WTC11 (cell line): ENCODE measurements at regions not wholly inside any gene's neighbourhood (a gene's known extent, or its start where the extent isn't known, plus 50 kb on each side); places are given as distances from the start of the nearest gene placed in this dataset.

Source experiments
- ATAC-seq: fragments of 200-7000 bp; cut with Tn5 transposase; 2 replicates; pipeline ENCODE4 v1.10.0; 2021; ENCODE audit warnings: mild to moderate bottlenecking, moderate library complexity
- CTCF ChIA-PET: fragments of 300-600 bp; sonication (Branson Sonifier 250); formaldehyde crosslinking; loops from one replicate; lab custom pipeline; 2021; ENCODE audit warnings: antibody characterized with exemption; lab: Charles Lee
- POLR2A ChIA-PET: fragments of 350-600 bp; sonication (Branson Sonifier 250); formaldehyde crosslinking; loops from one replicate; lab custom pipeline; 2021; ENCODE audit warnings: antibody characterized with exemption; lab: Charles Lee
- DNase-seq: peaks from one replicate; pipeline ENCODE4 v3.0.0; 2021; ENCODE audit warnings: low spot score
- H3K27ac Mint-ChIP-seq: 2 replicates; pipeline ENCODE4 v1.8.0; 2021; ENCODE audit warnings: mixed read lengths
- H3K27me3 Mint-ChIP-seq: 2 replicates; pipeline ENCODE4 v1.8.0; 2021; ENCODE audit warnings: low read depth, mild to moderate bottlenecking, moderate library complexity, mixed read lengths
- H3K36me3 Mint-ChIP-seq: 2 replicates; pipeline ENCODE4 v1.8.0; 2021; ENCODE audit warnings: mixed read lengths
- H3K4me1 Mint-ChIP-seq: 2 replicates; pipeline ENCODE4 v1.8.0; 2022; ENCODE audit warnings: mixed read lengths
- H3K4me3 Mint-ChIP-seq: 2 replicates; pipeline ENCODE4 v1.8.0; 2021; ENCODE audit warnings: mild to moderate bottlenecking, moderate library complexity, mixed read lengths
- H3K9me3 Mint-ChIP-seq: 2 replicates; pipeline ENCODE4 v1.8.0; 2021; ENCODE audit warnings: mixed read lengths
- AR ChIP-seq: fragments of 250-450 bp; sonication (Bioruptor Pico); IDR thresholded peaks from 2 replicates; pipeline ENCODE4 v1.9.0; 2021; ENCODE audit warnings: mild to moderate bottlenecking
- ARID4B ChIP-seq: sonication (generic); formaldehyde crosslinking; IDR thresholded peaks from 2 replicates; pipeline ENCODE4 v1.8.0; 2023; ENCODE audit warnings: missing genetic modification reagents, mild to moderate bottlenecking, borderline replicate concordance
- ATF1 ChIP-seq: sonication (generic); formaldehyde crosslinking; IDR thresholded peaks from 2 replicates; pipeline ENCODE4 v1.8.1; 2023; ENCODE audit warnings: mild to moderate bottlenecking, moderate library complexity, missing genetic modification reagents
- ATF2 ChIP-seq: sonication (generic); formaldehyde crosslinking; IDR thresholded peaks from 2 replicates; pipeline ENCODE4 v1.8.1; 2022; ENCODE audit warnings: low read depth, missing genetic modification reagents, borderline replicate concordance
- ELF4 ChIP-seq: sonication (generic); formaldehyde crosslinking; IDR thresholded peaks from 2 replicates; pipeline ENCODE4 v1.8.1; 2022; ENCODE audit warnings: low read depth, mild to moderate bottlenecking, moderate library complexity, missing genetic modification reagents
- KAT7 ChIP-seq: sonication (generic); formaldehyde crosslinking; IDR thresholded peaks from 2 replicates; pipeline ENCODE4 v1.8.1; 2023; ENCODE audit warnings: missing genetic modification reagents, mild to moderate bottlenecking, borderline replicate concordance
- RORB ChIP-seq: fragments of 250-450 bp; sonication (Bioruptor Pico); IDR thresholded peaks from 2 replicates; pipeline ENCODE4 v1.9.0; 2021; ENCODE audit warnings: mild to moderate bottlenecking
- TEAD1 ChIP-seq: sonication (generic); formaldehyde crosslinking; IDR thresholded peaks from 2 replicates; pipeline ENCODE4 v1.8.0; 2022; ENCODE audit warnings: mild to moderate bottlenecking, missing genetic modification reagents
- ZBTB21 ChIP-seq: sonication (generic); formaldehyde crosslinking; IDR thresholded peaks from 2 replicates; pipeline ENCODE4 v1.8.1; 2023; ENCODE audit warnings: mild to moderate bottlenecking, missing genetic modification reagents, borderline replicate concordance
- ZMAT4 ChIP-seq: fragments of 250-450 bp; sonication (Bioruptor Pico); IDR thresholded peaks from 2 replicates; pipeline ENCODE4 v1.9.0; 2021; ENCODE audit warnings: mild to moderate bottlenecking
- ZNF317 ChIP-seq: sonication (generic); formaldehyde crosslinking; IDR thresholded peaks from 2 replicates; pipeline ENCODE4 v1.8.1; 2023; ENCODE audit warnings: low read depth, mild to moderate bottlenecking, moderate library complexity, missing genetic modification reagents, borderline replicate concordance
- ZNF671 ChIP-seq: fragments of 250-450 bp; sonication (Bioruptor Pico); IDR thresholded peaks from 2 replicates; pipeline ENCODE4 v1.8.0; 2021; ENCODE audit warnings: mild to moderate bottlenecking
- TF ChIP-seq, protein P1 (sequence below): sonication (generic); formaldehyde crosslinking; IDR thresholded peaks from 2 replicates; pipeline ENCODE4 v1.8.1; 2022; ENCODE audit warnings: mild to moderate bottlenecking, missing genetic modification reagents, moderate library complexity, borderline replicate concordance
- TF ChIP-seq, protein P2 (sequence below): sonication (generic); formaldehyde crosslinking; IDR thresholded peaks from 2 replicates; pipeline ENCODE4 v1.8.1; 2023; ENCODE audit warnings: mild to moderate bottlenecking, missing genetic modification reagents, borderline replicate concordance
- TF ChIP-seq, protein P3 (sequence below): sonication (generic); formaldehyde crosslinking; IDR thresholded peaks from 2 replicates; pipeline ENCODE4 v1.8.0; 2022; ENCODE audit warnings: mild to moderate bottlenecking, missing genetic modification reagents

DNA sequence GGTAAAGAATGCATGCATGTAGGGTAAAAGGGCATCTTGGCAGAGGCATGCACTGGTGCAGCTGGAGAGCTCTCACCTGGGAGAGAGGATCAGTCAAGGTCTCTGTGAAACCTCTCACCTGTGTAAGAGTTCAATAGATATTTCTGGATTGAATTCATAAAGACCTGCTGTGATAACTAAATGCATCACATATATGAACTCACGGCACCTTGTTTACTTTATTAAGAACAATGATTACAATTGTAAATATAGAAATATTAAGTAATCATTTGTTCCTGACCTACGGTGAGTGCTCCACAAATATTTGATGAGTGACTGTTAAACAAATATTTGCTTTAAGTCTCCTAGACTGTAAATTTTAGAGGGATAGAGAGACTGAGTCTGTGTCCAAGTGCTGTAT is 85.9 kb upstream of the PAQR3 start:
- Mint-ChIP-seq H3K4me1 (no peaks in the 10 kb centered on the region), H3K27ac (no peak overlapping the region), H3K9me3 (peaks cover 3% of the 10 kb centered on the region), H3K4me3 (no peak overlapping the region), H3K36me3 (no peaks in the 10 kb centered on the region), H3K27me3 (no peaks in the 10 kb centered on the region)
- POLR2A ChIA-PET = no interaction called here
- TF ChIP-seq ARID4B (CRISPR knock-in tag) = no peak
- DNase-seq (no peak), ATAC-seq (no peak)
- CTCF ChIA-PET = no interaction called here

GRCh38 chr4:79023799-79024770 is 84.8 kb upstream of the PAQR3 start:
- Mint-ChIP-seq H3K27ac (no peak overlapping the region; the same call in 1 of the 2 replicates), H3K4me3 (no peak overlapping the region), H3K4me1 (no peaks in the 10 kb centered on the region), H3K27me3 (no peaks in the 10 kb centered on the region), H3K9me3 (peaks cover 6% of the 10 kb centered on the region), H3K36me3 (no peaks in the 10 kb centered on the region)
- CTCF ChIA-PET = interaction anchor here (0.6 kb wide), 2 partner anchors 17 to 59 kb away, joined by 4 read pairs; no protein-coding TSS in a partner anchor
- POLR2A ChIA-PET = interaction anchor here (1.1 kb wide), 1 partner anchor 39 kb away, joined by 3 read pairs; no protein-coding TSS in a partner anchor
- no peak for ATAC-seq
- no peak for DNase-seq
- TF ChIP-seq, protein P1, sequence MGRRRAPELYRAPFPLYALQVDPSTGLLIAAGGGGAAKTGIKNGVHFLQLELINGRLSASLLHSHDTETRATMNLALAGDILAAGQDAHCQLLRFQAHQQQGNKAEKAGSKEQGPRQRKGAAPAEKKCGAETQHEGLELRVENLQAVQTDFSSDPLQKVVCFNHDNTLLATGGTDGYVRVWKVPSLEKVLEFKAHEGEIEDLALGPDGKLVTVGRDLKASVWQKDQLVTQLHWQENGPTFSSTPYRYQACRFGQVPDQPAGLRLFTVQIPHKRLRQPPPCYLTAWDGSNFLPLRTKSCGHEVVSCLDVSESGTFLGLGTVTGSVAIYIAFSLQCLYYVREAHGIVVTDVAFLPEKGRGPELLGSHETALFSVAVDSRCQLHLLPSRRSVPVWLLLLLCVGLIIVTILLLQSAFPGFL (CRISPR knock-in tag) = no peak
- TF ChIP-seq, protein P2, sequence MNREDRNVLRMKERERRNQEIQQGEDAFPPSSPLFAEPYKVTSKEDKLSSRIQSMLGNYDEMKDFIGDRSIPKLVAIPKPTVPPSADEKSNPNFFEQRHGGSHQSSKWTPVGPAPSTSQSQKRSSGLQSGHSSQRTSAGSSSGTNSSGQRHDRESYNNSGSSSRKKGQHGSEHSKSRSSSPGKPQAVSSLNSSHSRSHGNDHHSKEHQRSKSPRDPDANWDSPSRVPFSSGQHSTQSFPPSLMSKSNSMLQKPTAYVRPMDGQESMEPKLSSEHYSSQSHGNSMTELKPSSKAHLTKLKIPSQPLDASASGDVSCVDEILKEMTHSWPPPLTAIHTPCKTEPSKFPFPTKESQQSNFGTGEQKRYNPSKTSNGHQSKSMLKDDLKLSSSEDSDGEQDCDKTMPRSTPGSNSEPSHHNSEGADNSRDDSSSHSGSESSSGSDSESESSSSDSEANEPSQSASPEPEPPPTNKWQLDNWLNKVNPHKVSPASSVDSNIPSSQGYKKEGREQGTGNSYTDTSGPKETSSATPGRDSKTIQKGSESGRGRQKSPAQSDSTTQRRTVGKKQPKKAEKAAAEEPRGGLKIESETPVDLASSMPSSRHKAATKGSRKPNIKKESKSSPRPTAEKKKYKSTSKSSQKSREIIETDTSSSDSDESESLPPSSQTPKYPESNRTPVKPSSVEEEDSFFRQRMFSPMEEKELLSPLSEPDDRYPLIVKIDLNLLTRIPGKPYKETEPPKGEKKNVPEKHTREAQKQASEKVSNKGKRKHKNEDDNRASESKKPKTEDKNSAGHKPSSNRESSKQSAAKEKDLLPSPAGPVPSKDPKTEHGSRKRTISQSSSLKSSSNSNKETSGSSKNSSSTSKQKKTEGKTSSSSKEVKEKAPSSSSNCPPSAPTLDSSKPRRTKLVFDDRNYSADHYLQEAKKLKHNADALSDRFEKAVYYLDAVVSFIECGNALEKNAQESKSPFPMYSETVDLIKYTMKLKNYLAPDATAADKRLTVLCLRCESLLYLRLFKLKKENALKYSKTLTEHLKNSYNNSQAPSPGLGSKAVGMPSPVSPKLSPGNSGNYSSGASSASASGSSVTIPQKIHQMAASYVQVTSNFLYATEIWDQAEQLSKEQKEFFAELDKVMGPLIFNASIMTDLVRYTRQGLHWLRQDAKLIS (CRISPR knock-in tag) = no peak
- no peak for TF ChIP-seq ZNF317 (CRISPR knock-in tag)
- TF ChIP-seq AR = no peak
- no peak for TF ChIP-seq ZNF671 (CRISPR knock-in tag)
- TF ChIP-seq ELF4 (CRISPR knock-in tag) = no peak
- TF ChIP-seq ATF2 (CRISPR knock-in tag) = no peak
- TF ChIP-seq, protein P3, sequence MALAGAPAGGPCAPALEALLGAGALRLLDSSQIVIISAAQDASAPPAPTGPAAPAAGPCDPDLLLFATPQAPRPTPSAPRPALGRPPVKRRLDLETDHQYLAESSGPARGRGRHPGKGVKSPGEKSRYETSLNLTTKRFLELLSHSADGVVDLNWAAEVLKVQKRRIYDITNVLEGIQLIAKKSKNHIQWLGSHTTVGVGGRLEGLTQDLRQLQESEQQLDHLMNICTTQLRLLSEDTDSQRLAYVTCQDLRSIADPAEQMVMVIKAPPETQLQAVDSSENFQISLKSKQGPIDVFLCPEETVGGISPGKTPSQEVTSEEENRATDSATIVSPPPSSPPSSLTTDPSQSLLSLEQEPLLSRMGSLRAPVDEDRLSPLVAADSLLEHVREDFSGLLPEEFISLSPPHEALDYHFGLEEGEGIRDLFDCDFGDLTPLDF (CRISPR knock-in tag) = no peak
- TF ChIP-seq KAT7 = no peak
- TF ChIP-seq ZMAT4 (CRISPR knock-in tag) = no peak
- no peak for TF ChIP-seq ATF1 (CRISPR knock-in tag)
- TF ChIP-seq ZBTB21 (CRISPR knock-in tag) = no peak
- no peak for TF ChIP-seq RORB (CRISPR knock-in tag)
- TF ChIP-seq TEAD1 = no peak
